NOMO-1 treated with dmso at 0.1 percent for 144 hours (cell line): ENCODE measurements at regions not wholly inside any gene's neighbourhood (a gene's known extent, or its start where the extent isn't known, plus 50 kb on each side); places are given as distances from the start of the nearest gene placed in this dataset.
A peak's percentile ranks its signal among the peaks of the same experiment; 100 is the strongest.

Experiments
- DNase-seq: peaks from one replicate; lab custom pipeline; 2025; ENCODE audit not compliant: unreplicated experiment; lab: John Stamatoyannopoulos, UW

DNA sequence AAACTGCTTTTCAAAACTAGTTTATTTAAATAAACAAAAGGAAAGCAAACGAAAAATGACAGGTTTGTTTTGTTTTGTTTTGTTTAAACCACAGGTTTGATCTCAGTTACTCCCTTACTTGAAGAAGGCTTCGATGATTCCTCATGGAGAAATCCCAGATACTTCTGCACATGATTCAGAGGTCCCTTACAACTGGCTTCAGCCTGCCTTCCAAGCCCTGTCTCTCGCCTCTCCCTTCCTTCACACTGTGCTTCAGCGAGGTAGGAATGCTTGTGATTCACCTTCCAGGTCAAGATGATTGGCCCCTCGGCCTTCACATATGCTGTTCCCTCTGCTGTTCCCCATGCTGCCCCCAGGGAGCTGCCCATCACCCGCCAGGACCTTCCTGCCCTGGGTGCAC, 104.1 kb upstream of the ITGA6 start:
- DNase-seq, result no peak

DNA sequence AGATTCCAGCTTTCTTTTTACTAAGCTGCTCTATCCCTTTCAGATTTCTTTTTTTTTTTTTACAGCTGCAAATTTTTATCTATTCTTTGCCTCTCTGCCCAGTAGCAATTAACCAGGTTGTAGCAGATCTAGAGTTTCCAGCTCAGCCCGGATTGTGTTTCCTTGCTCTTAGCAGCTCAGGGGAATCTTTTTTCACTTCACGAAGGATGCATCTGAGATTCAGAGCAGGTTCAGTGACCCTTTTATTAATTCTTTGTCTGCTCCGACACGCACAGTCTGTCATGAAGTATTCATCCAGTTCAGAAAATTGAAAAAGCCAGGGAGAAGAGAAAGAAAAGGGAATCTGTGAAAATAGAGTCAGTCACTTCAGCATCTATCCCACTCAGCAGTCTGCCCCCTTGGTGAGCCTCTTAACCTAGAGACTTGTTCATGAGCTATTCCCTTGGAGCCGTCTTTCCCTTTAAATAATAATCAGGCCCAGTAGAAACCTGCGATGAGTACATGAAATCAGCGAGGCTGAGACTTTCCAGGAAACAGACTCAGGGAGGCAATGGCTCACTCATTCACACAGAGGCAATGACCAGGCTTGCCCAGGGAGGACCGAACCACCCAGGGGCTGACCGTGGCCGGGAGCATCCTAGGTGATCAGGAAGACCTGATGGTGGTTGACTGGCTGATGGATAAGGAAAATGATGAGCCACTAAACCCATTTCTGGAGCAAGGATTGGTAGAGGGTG, 103.4 kb upstream of the ITGA6 start:
- no peak for DNase-seq

DNA sequence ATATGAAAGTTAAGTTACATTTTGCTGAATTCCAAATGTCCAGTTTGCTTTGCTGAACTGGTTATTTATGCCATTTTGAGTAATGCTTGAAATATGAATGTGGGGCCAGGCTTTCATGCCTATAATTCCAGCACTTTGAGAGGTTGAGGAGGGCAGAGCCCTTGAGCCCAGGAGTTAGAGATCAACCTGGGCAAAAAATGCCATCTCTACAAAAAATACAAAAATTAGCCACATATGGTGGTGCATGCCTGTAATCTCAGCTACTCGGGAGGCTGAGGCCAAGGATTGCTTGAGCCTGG, 101.2 kb upstream of the ITGA6 start:
- DNase-seq, result no peak

DNA sequence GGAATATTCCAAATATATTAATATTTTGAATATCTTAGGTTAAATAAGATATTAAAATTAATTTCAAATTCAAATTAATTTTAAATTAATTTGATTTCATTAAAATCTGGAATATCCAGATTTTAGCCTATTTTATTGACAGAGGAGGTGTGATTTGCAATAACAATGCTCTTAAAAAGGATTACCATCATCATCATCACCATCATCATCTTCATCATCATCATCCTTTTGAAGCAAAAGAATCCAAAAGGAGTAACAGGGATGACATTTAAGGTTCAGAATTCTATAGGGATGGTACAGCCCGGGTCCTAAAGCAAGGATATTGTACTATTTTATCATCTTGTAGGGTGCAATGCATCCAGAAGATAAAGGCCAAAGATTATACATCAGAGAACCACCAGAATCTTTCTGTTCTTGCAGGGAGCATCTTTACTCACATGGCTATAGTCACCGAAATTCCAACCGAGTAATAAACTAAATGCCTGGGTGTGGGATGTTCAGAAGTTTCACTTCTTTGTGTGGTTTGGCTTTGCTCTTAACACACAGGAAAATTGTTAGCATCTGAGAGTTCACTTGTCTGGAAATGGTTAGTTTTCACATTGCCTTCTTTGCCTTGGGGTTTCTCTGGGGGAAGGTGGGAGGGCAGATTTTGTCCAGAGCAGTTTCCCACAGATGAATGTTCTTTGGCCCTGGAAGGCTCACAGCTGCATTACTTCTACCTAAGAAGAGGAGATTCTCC, 99.1 kb upstream of the ITGA6 start:
- no peak for DNase-seq

DNA sequence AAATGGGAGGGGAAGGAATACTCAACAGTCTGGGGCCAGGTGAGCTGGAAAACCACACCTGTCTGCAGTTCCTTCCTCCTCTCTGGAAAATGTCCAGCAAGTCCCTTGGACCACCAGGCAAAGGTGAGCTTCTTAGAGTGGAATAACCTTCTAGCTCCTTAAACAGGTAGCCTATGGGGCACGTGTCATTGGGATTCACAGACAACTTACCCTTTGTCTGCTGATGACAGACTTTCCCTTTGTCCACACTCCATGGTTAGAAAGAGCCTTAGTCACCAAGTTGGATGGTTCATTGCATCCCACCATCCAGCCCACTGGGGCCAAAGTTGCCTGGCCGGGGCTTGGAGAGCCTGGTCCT, 98.0 kb upstream of the ITGA6 start:
- no peak for DNase-seq

DNA sequence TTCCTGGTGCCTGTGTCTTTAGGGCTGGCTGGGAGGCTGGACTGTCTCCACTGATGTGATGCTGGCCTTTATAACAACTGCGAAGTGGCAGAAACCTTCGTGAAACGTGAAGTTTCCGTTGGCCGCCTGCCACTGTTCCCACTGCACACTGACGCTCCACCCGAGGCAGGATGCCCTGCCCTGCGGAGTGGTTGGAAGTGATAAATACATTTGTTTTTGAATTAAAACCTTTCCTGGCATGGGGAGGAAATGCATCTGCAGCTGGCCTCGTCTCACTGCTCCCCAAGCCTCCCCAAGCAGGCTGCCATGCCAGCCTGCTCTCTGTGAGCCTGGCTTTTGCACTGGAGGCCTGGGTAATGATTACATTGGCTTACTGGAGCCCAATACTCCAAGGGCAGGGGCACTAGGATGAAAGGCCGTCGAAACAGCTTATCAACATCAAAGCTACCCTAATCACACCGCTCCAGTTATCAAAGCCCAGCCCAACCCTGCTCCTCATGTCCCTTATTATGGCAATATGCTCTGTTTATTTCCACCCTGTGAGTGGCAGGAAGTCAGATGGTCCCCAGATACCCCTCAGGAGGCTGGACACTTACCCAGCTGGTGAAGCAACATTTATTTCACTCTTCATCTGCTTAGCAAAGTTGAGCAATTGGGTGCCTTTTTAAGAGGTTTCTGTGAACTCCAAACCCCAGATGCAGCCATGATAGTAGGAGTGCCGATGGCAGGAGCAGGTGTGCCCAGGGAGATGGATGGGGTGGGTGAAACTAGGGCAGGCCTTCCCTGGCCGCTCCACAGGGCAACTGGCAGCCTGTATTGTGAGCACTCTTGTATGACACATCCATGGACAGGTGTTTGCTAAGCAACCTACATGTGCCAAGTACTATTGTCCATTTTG, 97.4 kb upstream of the ITGA6 start:
- no peak for DNase-seq

DNA sequence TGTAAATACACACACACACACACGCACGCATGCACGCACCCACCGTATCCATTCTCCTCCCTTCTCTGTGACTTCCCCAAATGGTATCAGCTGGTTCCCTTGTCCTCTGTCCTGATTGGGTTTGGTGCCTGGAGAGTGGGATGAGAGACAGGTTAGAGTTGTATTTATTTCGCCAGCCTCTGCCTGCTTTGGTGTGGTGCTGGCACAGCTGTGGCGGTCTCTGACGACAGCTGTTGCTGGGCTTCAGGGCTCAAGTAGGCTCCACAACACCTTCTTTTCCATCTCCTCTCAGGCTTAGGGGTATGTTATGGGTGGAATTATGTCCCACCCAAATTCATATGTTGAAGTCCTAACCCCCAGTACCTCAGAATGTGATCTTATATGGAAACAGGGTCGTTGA, 94.9 kb upstream of the ITGA6 start:
- DNase-seq, result no peak

DNA sequence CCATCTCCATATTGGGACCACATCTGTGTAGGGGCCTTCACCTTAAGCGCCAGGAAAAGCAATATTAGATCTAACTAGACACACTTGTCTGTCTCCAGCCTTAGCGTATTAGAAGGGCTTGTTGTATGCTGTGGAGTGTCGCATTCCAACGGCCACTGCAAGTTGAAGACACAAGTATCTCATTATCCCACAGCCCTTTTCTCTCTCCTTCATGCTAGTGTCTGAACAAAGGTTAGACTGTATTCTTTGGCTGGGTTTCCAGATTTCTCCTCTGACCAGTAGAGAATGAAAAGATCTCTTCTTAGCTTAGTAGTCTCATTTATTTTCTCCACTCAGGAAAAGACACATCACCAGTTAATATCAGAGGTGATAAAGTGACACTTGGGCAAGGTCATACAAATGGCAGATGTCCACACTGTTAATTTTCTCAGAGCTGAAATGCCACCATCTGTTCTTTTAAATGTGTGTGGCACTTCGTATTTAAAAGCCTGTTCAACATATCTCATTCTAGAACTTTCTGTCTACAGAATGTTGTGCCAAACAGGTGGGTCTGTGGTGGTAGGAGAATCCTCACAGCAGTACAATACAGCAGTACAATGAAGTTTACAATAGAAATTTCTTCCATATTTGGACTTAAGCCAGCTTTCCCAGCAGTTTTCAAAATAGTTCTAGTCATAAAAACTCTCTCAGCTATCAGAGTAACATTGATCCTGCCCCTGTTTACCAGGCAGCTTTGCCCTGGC, 94.0 kb upstream of the ITGA6 start:
- DNase-seq, result no peak

DNA sequence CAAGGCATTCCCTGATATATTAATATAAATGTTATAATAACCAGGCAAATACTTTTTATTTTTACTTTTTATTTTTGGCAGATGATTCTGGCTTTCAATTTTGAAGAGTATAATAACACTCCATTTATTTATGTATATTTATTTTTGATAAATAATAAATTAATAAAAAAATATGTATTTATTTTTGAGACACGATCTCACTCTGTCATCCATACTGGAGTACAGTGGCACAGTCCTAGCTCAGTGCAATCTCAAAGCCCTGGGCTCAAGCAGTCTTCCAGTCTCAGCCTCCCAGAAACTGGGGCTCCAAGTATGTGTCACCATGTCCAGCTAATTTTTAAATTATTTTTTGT, 93.4 kb upstream of the ITGA6 start:
- DNase-seq, result no peak

DNA sequence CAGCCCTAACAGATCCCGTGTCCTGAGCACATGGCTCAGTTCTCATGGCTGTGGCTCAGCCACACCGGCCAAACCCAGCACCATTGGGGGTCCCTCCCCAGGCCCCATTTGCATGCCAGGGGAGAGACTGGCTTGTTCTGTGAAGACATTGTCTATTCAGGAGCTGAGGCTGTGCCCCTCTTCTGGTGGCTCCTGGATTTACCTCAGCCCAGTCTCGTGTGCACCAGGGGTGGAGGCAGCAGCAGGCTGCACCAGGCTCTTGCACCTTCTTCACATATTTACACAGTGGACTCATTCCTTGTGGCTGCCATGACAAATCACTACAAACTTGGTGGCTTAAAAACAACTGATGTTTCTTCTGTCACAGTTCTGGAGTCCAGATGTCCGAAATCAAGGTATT, 92.4 kb upstream of the ITGA6 start:
- DNase-seq, result no peak

DNA sequence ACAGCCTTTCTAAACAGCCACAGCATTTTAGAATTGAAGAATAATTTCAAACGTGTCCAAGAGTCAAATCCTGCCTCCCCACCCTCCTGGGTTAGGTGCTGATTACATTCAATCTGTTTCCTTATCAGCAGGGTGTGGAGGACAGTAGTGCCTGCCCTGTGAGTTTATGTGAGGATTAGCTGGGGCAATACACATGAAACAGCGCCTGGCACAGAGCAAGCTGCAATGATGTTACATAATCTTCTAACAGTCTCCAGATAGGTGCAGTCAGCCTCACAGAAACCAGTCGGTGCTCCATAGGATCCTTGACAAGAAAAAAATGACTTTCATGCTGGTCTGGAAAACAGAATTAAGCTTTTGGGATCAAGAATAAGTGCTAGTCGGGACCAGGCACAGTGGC, 91.7 kb upstream of the ITGA6 start:
- DNase-seq, result no peak

DNA sequence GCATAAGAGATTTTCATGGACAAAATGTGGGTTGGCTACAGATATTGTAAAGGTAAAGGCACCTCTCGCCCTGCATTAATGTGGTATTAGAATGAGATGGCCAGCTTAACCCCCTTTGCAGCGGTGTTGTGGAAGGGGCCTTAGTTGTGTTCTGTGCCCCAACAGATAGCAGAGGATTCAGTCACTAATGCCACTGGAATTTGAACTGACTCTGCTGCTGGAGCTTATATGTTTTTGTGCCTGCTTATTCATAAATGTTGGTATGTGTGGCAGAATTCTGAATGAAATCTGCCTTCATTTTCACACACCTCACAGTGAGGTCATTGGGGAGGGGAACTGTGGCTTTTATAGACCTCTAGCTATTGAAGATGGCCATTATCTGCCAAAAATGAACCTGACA, 90.7 kb upstream of the ITGA6 start:
- DNase-seq, result no peak

DNA sequence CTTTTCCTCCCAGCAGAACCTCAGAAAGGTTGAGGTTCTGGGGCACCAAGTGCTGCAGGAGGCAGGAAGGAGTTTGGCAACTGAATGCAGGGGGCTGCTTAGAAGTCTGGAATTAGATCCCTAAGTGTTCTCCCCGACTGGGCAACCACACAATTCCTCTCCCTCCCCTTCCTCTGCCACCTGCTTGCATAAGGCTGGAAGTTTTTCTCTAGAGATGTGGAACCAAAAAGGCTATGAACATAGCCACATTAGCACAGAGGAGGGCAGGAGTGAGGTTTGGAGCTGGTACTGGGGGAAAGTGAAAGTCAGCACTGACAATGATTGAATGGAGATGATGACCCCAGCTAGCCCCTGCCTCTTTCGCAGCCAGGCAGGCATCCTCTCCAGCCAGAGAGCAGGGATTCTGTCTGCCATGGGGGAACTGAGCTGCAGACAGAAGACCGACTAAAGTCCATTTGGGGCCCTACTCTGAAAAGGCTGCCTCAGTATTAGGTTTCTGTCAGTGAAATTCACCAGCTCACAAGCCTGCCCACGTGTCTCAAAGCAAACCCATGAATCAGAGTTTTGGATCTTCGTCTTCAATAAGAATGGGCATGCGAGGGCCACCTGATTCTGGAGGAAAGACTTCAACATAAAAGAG, 87.9 kb upstream of the ITGA6 start:
- no peak for DNase-seq

DNA sequence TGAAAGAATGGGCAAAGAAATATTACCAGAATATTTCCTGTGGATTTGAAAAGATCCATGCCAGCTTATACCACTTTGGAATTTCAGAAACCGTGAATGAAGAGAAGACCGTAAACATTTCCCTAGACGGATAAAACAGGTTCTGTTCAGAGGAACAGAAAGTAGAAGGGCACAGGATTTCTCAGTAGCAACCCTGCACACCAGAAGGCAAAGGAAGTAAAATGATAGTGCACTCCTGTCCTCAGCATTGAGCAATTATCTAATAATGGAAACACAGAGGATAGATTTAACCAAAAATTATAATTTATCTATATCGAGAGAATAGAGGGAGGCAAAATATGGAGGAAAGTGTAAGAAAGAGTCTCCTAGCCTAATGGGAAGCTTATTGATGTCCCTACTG, 87.0 kb upstream of the ITGA6 start:
- DNase-seq, result peak; percentile 19

DNA sequence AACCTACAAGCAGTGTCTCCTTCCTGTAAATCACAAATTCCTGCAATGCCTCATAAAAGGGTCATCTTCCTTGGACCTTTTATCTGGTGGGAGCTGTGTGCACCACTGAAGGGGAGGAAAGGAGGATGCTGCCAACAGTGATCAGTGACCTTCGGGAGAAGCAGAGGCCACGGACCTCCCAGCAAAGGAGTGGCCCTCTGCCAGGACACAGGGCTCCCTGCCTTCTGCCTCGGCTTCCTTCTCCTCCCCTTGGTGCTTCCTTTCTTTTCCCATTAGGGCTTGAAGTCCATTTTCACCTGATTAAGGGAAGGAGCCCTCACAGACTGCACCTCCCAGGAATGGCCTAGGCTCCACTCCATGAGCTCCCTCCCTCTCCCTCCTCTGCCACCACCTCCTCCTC, 85.3 kb upstream of the ITGA6 start:
- no peak for DNase-seq

DNA sequence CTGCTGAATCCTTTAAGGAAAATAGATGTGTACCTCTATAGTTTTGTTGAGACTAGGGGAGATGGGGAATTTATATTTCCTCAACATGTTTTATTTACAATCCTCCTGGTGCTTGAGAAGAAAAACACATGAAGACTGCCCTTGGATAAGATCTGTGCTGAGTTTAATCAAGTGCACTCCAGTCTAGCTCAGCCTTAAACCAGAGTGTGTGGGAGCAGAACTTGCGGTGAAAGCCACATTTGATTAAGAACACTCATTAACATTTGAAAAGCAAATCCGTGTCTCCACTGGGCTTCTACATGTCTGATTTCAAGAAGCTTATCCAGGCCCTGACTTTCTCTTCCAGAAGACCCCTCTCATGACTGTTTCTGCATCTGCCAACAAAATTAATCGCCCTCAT, 84.8 kb upstream of the ITGA6 start:
- no peak for DNase-seq

DNA sequence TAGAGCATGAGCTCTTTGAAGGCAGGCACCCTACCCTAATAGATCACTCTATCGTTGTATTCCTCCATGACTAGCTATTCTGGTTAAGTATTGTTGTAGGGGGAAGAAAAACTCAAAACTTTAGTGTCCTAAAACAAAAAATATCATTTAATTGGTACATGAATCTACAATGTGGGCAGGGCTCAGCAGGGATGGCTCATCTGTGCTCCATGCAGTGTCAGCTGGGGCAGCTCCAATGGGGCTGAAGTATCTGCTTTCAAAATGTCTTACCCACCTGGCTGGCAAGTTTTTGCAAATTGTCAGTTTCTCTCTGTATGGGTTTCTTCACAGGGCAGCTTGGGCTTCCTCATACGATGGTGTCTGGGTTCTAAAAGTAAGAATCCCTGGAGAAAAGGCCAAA, 83.2 kb upstream of the ITGA6 start:
- no peak for DNase-seq

DNA sequence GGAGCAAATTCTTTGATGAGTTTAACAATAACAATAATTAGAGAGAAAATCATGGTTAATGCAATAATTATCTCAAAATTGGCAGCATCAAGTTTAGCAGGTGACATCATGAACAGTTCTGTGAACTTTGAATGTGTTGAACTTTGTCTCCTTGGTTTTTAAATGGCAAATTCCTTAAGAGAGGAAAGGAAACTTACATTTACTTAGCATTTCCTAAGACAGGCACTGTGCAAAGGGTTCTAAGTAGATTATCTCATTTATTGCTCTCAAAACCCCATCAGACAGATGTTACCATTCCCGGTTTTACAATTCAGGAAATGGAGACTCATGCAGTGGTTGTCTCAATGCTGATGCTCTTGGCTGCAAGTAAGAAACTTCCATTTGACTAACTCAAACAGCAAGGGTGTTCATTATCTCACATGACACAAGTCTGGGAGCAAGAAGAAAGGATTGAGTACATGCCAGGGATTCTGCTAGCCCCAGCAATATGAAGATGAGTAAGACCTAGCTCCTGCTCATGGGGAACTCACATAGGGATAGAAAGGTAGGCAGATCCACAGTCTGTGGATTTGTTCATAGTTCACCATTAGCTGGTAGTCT, 81.3 kb upstream of the ITGA6 start:
- no peak for DNase-seq

DNA sequence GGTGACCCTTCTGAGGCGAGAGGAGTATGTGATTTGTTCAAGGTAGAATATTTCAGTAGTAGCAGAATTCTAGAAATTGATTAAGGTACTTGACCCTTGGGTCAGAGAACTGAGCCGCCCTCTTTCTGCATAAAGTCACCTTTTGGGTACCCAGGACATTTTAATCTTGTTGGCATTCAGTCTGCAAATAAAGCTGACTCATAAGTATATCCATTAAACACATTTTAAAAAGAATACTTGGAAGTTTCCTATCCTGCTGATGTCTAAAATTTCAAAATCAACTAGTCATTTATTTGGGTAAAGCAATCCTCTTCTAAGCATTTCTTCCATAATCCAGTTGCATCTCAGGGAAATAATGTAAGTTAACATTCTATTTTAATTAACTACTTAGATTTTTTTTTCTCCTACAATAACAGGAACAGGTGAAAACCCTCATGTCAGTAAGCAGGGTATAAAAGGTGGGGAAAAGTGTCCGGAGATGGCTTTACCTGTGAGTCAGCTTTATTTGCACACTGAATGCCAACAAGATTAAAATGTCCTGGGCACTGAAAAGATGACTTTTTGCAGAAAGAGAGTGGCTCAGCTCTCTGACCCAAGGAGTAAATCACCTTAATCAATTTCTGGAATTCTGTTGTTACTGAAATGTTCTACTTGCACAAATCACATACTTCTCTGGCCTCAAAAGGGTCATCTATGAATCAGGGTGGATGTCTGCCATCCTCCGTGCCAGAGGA, 78.7 kb upstream of the ITGA6 start:
- no peak for DNase-seq
